ENCODE measurements at regions not wholly inside any gene's neighbourhood (a gene's known extent, or its start where the extent isn't known, plus 50 kb on each side); places are given as distances from the start of the nearest gene placed in this dataset.
A peak's percentile ranks its signal among the peaks of the same experiment; 100 is the strongest.

GRCh38 chr13:44107357-44108121 is 227.8 kb downstream of the LACC1 start:
- DNase-seq = no peak
- Mint-ChIP-seq H3K27me3 (peaks cover 3% of the 10 kb centered on the region), H3K4me1 (no peaks in the 10 kb centered on the region), H3K27ac (no peak overlapping the region), H3K36me3 (no peaks in the 10 kb centered on the region), H3K4me3 (no peak overlapping the region), H3K9me3 (no peaks in the 10 kb centered on the region)
- POLR2A ChIA-PET = no interaction called here
- no peak for ATAC-seq (ENCODE audit: low read depth)

GRCh38 chr13:44108331-44108858 is 228.7 kb downstream of the LACC1 start:
- Mint-ChIP-seq H3K4me1 (no peaks in the 10 kb centered on the region), H3K27me3 (peaks cover 3% of the 10 kb centered on the region), H3K9me3 (no peaks in the 10 kb centered on the region), H3K36me3 (no peaks in the 10 kb centered on the region), H3K27ac (no peak overlapping the region), H3K4me3 (no peak overlapping the region)
- no peak for ATAC-seq (ENCODE audit: low read depth)
- POLR2A ChIA-PET = no interaction called here
- no peak for DNase-seq

- no peak overlapping the region for H3K4me3 Mint-ChIP-seq
- no peak for ATAC-seq (ENCODE audit: low read depth)
- no peak for DNase-seq
- no peaks in the 10 kb centered on the region for H3K4me1 Mint-ChIP-seq
- no peak overlapping the region for H3K27ac Mint-ChIP-seq
- POLR2A ChIA-PET = no interaction called here
- H3K9me3 Mint-ChIP-seq = no peaks in the 10 kb centered on the region
- no peaks in the 10 kb centered on the region for H3K36me3 Mint-ChIP-seq
- no peaks in the 10 kb centered on the region for H3K27me3 Mint-ChIP-seq
Measured at GRCh38 chr13:44110091-44110621, 230.5 kb downstream of the LACC1 start.

DNA sequence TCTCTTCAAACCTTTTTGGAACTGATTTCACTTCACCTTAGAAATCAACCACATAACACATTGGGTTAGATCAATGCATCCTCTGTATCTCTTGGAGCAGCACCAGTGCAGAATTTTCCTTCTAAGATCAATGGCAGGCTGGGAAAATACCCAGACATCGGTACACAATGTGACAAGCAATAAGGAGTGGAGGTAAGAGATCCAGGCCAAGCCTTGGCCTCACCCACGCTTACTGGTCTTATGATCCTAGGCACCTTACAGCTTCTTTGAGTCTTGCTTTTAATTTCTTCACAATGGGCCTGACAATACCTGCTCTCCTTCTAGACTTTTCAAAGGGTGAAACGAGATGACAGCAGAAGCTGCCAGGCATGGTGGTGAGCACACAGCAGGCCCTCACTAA is 232.0 kb downstream of the LACC1 start:
- no peak for DNase-seq
- ATAC-seq (ENCODE audit: low read depth) = no peak
- Mint-ChIP-seq H3K4me1 (peaks cover 2% of the 10 kb centered on the region), H3K27me3 (no peaks in the 10 kb centered on the region), H3K36me3 (no peaks in the 10 kb centered on the region), H3K9me3 (no peaks in the 10 kb centered on the region), H3K4me3 (no peak overlapping the region), H3K27ac (no peak overlapping the region)
- POLR2A ChIA-PET = no interaction called here

DNA sequence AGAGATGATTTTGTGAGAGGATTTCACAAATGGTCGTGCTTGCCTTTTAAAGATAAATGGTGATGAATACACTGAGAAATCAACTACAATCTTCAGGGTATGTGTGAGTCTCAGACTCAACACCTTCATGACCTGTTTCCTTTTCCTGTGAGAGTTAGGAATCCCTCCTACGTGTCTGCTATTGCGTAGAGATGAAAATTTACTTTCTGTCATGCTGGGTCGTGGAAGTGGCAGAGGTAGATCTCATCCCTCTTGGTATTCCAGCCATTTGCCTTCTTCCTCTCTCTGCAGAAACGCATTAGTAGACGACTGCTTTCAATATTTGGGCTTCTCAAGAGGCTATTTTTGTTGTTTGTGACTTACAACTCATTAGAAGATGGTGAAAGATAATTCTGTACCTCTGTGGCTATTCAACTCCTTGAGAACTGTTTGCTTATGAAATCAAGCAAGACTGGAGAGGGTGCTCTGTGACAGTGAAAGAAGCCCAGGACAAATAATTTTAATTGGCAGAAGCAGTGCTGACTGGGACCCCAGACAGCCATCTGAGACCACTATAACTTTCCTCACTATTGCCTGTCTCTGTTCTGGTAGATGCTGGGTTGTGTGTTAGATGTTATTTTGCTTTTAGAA is 233.1 kb downstream of the LACC1 start:
- Mint-ChIP-seq H3K4me3 (no peak overlapping the region), H3K9me3 (no peaks in the 10 kb centered on the region), H3K27ac (no peak overlapping the region), H3K36me3 (no peaks in the 10 kb centered on the region), H3K4me1 (peaks cover 8% of the 10 kb centered on the region), H3K27me3 (no peaks in the 10 kb centered on the region)
- DNase-seq (no peak), ATAC-seq (ENCODE audit: low read depth) (no peak)
- POLR2A ChIA-PET = no interaction called here

DNA sequence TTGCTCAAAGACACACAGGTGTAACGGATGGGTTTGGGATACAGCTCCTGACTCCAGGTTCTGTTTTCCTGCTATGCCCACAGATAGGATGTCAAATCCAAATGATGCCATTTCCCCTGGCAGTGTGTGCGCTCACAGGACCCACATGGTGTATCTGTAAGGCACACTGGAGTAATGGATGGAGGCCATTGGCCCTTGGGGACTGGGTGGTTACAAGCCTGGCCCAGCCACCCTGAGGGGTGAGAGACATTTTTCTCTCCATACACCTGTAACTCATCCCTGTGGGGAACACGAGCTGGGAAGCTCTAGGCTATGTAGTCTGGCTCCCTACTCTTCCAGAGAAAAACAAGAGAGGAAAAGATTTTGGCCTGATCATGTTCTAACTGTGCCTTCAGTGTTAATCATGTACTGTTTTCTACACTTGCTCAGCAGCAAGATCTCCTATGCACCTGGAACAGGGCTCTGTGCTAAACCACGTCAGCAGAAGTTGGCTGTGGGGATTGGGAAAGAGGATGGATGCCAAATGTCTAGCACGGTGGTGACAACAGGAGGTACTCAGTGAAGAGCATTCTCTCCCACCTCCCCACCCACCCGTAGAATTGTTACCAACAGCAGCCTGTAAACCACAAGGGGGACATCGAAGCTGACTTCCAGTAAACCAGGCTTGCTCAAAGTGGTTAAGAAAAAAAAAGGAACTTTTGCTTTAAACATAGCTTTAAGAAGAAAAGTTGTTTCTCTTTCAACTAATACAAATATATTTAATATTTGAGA is 237.0 kb downstream of the LACC1 start:
- DNase-seq (no peak), ATAC-seq (ENCODE audit: low read depth) (no peak)
- POLR2A ChIA-PET = no interaction called here
- H3K27ac Mint-ChIP-seq = peak overlapping the region; percentile 40
- H3K4me1 Mint-ChIP-seq = peaks cover 8% of the 10 kb centered on the region
- no peaks in the 10 kb centered on the region for H3K9me3 Mint-ChIP-seq
- peak overlapping the region; percentile 28 for H3K4me3 Mint-ChIP-seq
- H3K36me3 Mint-ChIP-seq = no peaks in the 10 kb centered on the region
- no peaks in the 10 kb centered on the region for H3K27me3 Mint-ChIP-seq

DNA sequence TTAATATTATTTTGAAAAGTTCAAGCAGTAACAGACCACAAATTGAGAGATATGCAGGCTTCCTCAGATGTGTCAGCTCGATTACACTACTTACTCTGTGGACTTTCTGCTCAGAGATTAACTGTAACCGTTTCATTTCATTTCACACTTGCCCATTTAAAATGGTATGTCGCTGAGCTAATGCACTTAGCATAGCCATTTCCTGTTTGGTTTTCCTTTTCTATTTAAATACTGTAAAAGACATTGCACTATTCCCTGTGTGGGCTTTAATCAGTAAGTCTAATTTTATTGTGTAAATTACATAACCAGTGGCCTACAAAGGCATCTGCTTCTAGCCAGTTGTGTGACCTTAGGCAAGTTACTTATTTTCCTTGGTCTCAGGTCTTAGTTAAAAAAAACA is 237.6 kb downstream of the LACC1 start:
- POLR2A ChIA-PET = no interaction called here
- Mint-ChIP-seq H3K4me1 (peaks cover 8% of the 10 kb centered on the region), H3K4me3 (peak overlapping the region; percentile 15), H3K27me3 (no peaks in the 10 kb centered on the region), H3K27ac (no peak overlapping the region), H3K36me3 (no peaks in the 10 kb centered on the region), H3K9me3 (no peaks in the 10 kb centered on the region)
- DNase-seq (no peak), ATAC-seq (ENCODE audit: low read depth) (peak; percentile 61)

GRCh38 chr13:44117816-44118215 is 238.1 kb downstream of the LACC1 start:
- Mint-ChIP-seq H3K9me3 (no peaks in the 10 kb centered on the region), H3K27me3 (no peaks in the 10 kb centered on the region), H3K4me3 (peak overlapping the region; percentile 15), H3K4me1 (peaks cover 8% of the 10 kb centered on the region), H3K27ac (peak overlapping the region; percentile 20), H3K36me3 (no peaks in the 10 kb centered on the region)
- DNase-seq (no peak), ATAC-seq (ENCODE audit: low read depth) (no peak)
- POLR2A ChIA-PET = no interaction called here

DNA sequence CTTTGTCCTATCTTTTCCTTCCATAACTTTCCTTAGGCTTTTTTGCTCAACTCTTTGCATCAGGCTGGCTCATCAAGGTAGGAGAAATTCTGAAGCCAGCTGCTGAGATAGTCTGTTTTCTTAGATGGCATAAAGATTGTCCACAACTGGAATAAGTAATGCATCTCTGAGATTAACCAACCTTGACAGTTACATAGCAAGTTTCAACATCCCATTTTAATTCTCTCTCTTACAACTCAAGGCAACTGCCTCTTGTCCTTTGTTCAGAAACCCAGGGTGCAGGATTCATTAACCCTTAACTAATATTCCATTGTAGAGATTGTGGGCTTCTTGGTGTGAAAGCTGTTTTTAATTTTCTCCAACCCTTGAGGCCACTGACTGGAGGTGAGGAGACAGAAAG is 239.2 kb downstream of the LACC1 start:
- Mint-ChIP-seq H3K9me3 (peaks cover 6% of the 10 kb centered on the region), H3K36me3 (peaks cover under 1% of the 10 kb centered on the region), H3K4me1 (peaks cover 8% of the 10 kb centered on the region), H3K27me3 (no peaks in the 10 kb centered on the region), H3K27ac (no peak overlapping the region), H3K4me3 (no peak overlapping the region)
- POLR2A ChIA-PET = no interaction called here
- ATAC-seq (ENCODE audit: low read depth) (no peak), DNase-seq (no peak)

- peaks cover 7% of the 10 kb centered on the region for H3K9me3 Mint-ChIP-seq
- ATAC-seq (ENCODE audit: low read depth) (no peak), DNase-seq (no peak)
- H3K4me1 Mint-ChIP-seq = peaks cover 8% of the 10 kb centered on the region
- H3K27me3 Mint-ChIP-seq = no peaks in the 10 kb centered on the region
- POLR2A ChIA-PET = no interaction called here
- no peak overlapping the region for H3K27ac Mint-ChIP-seq
- no peak overlapping the region for H3K4me3 Mint-ChIP-seq
- peaks cover 2% of the 10 kb centered on the region for H3K36me3 Mint-ChIP-seq
Measured at GRCh38 chr13:44120043-44120442, 240.3 kb downstream of the LACC1 start.

- ATAC-seq (ENCODE audit: low read depth) (no peak), DNase-seq (no peak)
- Mint-ChIP-seq H3K4me3 (no peak overlapping the region), H3K27ac (no peak overlapping the region), H3K36me3 (peaks cover 2% of the 10 kb centered on the region), H3K4me1 (peaks cover 8% of the 10 kb centered on the region), H3K27me3 (no peaks in the 10 kb centered on the region), H3K9me3 (peaks cover 7% of the 10 kb centered on the region)
- POLR2A ChIA-PET = no interaction called here
Measured at GRCh38 chr13:44120849-44121755, 241.4 kb downstream of the LACC1 start.

DNA sequence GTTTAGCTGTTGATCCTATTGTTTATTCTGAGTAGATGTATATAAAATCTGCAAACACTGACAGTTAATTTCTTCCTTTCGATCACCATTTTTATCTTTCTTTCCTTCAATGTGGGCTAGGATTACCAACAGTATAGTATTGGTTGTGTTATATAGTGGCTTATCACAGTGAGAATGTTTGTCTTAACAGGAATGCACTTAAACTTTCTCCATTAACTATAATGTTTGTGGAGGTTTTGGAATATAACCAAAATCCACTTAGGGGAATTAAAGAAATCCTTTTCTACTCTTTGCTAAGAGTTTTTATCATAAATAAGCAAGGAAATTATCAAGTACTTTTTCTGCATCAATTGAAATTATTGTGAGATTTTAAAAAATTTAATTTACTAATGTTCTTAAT is 244.6 kb downstream of the LACC1 start:
- H3K27ac Mint-ChIP-seq = no peak overlapping the region
- DNase-seq = no peak
- peaks cover 7% of the 10 kb centered on the region for H3K9me3 Mint-ChIP-seq
- H3K36me3 Mint-ChIP-seq = peaks cover 2% of the 10 kb centered on the region
- ATAC-seq (ENCODE audit: low read depth) = no peak
- H3K27me3 Mint-ChIP-seq = no peaks in the 10 kb centered on the region
- H3K4me1 Mint-ChIP-seq = no peaks in the 10 kb centered on the region
- no peak overlapping the region for H3K4me3 Mint-ChIP-seq
- POLR2A ChIA-PET = no interaction called here

DNA sequence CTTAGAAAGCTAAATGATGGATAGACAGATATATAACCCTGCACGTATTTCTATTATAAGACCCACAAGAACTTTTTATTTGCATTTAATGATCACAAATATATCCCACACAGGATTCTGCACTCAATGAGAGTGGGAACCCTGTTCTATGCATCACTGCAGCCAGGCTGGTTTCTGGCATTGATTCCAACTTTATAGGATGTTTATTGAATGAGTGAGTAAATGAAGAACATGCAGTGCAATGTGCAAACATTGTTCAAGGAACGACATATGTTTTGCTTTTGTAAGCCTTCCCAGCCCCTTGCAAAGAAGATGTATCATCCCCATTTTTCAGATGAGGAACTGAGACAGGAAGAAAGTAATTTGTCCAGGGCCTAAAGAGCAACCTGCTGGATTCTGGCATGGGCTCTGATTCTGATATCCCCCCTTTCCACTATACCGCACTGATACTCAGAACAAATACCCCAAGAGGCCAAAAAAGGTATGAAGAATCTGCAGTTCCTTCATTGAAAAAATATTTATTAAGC is 246.3 kb downstream of the LACC1 start:
- H3K4me1 Mint-ChIP-seq = no peaks in the 10 kb centered on the region
- POLR2A ChIA-PET = no interaction called here
- DNase-seq = no peak
- ATAC-seq (ENCODE audit: low read depth) = no peak
- H3K27me3 Mint-ChIP-seq = peaks cover 2% of the 10 kb centered on the region
- no peak overlapping the region for H3K27ac Mint-ChIP-seq
- H3K36me3 Mint-ChIP-seq = peaks cover 2% of the 10 kb centered on the region
- peaks cover 7% of the 10 kb centered on the region for H3K9me3 Mint-ChIP-seq
- no peak overlapping the region for H3K4me3 Mint-ChIP-seq

Measured in activated naive CD8-positive, alpha-beta T cell treated with anti-CD3 and anti-CD28 coated beads, Interleukin-2, amount 10 ng/mL, durations not matched to agents 7 days and 5 days (primary cell).